Choroid plexus epithelial cell (primary cell): ENCODE measurements at regions not wholly inside any gene's neighbourhood (a gene's known extent, or its start where the extent isn't known, plus 50 kb on each side); places are given as distances from the start of the nearest gene placed in this dataset.

ENCODE experiments used
- DNase-seq: peaks from one replicate; pipeline ENCODE4 v3.0.0-alpha.2; 2010; ENCODE audit warnings: low read depth
- H3K4me3 ChIP-seq: 2 replicates; pipeline ENCODE4 v1.5.1; 2011; ENCODE audit warnings: low read depth, mild to moderate bottlenecking, control low read depth, low read length, moderate library complexity
- CTCF ChIP-seq: conservative IDR thresholded peaks from 2 replicates; pipeline ENCODE4 v1.5.1; 2011; ENCODE audit warnings: low read depth, mild to moderate bottlenecking, control low read depth, inconsistent platforms, low read length, moderate library complexity

- no peak for DNase-seq
- no peak overlapping the region for H3K4me3 ChIP-seq
- TF ChIP-seq CTCF: no peak
Measured at GRCh38 chr6:240151-240550, 52.1 kb upstream of the DUSP22 start.

GRCh38 chr6:241336-241865 is 50.9 kb upstream of the DUSP22 start:
- H3K4me3 ChIP-seq: no peak overlapping the region
- TF ChIP-seq CTCF: no peak
- DNase-seq: no peak
